Activated CD4-positive, CD25-positive, alpha-beta regulatory T cell treated with anti-CD3 and anti-CD28 coated beads, Interleukin-2, amount 50 U/mL, for 24 hours (primary cell): ENCODE measurements at regions not wholly inside any gene's neighbourhood (a gene's known extent, or its start where the extent isn't known, plus 50 kb on each side); places are given as distances from the start of the nearest gene placed in this dataset.

ENCODE experiments used
- ATAC-seq, 2 donors: fragments of 150-1000 bp; cut with Tn5 transposase; one replicate each; pipeline ENCODE4 v1.10.0; 2021; ENCODE audit warnings: mild to moderate bottlenecking in 1 of 2, moderate library complexity in 1 of 2

DNA sequence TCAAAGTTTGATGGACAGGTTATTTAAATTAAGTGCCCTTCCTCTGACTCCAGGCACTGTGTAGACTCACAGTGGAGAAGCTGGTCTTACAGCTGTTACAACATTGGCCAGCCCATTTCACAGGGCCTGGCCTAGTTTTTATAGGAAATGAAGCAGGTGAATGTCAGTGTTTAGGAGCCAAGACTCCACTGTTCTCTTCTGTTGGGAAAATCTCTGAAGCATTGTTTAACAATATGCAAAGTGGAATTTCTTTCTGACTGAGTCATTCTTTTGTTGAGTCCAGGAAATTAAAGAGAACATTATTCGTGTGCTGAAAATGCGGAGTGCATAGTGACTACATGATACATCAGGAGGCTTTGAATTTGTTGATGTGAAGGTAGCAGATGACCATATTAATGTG, 64.7 kb downstream of the ARRDC4 start:
- ATAC-seq: no peak

DNA sequence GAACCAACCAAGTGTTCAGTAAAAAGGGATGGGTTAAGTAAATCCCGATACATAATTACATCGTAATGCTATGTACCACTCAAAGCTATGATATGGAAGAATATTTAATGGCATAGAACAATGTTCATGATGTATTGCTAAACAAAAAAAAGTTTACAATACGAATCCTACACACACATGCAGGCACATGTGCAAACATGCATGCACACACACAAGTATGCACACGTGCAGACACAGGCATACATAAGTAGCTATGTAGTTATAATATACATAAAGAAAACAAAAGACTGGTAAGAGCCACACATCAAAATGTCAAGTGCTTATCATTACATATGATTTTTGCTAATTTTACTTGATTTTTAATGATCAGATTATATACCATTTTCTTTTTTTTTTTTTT, 74.2 kb downstream of the ARRDC4 start:
- ATAC-seq: no peak

DNA sequence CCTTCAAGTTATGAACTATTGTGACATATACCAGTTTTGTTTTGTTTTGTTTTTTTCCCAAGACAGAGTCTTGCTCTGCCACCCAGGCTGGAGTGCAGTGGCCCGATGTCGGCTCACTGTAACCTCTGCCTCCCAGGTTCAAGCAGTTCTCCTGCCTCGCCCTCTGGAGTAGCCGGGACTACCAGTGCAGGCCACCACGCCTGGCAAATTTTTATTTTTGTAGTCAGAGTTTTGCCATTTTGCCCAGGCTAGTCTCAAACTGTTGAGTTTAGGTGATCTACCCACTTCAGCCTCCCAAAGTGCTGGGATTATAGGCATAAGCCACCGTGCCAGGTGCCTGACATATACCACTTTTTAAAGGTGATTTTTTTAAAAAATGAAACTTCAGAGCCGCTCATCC, 74.6 kb downstream of the ARRDC4 start:
- ATAC-seq: no peak

DNA sequence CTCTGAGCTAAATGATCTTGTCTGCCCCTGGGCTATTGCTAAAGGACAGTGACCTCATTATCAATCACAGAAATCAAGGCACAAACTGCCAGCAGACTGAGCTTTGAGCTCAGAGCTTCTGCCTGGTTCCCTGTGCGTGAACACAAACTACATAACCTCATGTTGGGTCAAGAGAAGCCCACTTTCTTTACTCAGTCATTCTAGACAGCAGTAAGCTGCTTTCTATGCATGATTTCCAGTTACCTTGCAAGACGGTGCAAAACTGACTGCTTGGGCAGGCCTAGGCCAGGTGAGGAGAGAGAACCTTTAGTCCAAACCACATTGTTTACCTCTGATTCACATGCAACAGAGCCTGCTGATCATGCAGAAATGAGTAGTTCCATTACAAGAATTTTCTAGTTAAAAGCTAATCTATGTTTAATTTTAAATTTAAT, 75.1 kb downstream of the ARRDC4 start:
- ATAC-seq: no peak

DNA sequence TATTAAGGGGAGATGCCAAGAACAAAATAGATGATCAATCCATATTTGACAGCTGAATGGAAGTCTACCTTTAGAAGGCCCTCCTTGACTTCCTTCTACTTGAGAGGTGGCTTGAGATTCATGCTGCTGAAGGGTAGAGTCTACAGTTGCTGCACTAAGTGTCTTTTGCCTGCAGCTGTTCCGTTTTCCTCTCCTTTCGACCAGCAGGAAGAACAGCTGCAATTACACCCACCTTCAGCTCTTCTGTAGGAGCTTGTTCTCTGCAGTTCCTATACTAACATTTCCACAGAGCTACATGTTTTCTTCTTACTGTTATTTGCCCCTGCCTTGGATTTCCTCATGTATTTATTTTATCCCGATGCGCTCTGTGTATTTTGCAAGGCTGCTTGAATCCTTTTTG, 79.1 kb downstream of the ARRDC4 start:
- no peak for ATAC-seq

DNA sequence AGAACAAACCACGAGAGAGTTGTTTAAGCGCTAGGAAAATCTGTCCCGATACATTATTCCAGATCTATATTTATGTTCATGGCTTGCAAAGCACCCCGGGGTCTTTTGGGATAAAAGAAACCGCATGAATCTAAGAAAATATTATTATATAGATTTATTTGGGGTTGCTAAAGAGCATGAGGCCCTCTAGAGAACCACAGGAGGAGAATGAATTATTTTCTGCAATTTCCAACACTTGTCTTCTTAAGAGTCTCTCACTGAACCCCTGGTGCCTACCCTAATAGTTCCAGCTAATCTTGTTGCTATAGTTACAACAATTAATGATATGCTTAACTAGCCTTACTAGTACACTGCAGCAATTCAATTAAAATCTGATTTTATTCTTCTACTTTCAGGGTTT, 79.6 kb downstream of the ARRDC4 start:
- no peak for ATAC-seq

DNA sequence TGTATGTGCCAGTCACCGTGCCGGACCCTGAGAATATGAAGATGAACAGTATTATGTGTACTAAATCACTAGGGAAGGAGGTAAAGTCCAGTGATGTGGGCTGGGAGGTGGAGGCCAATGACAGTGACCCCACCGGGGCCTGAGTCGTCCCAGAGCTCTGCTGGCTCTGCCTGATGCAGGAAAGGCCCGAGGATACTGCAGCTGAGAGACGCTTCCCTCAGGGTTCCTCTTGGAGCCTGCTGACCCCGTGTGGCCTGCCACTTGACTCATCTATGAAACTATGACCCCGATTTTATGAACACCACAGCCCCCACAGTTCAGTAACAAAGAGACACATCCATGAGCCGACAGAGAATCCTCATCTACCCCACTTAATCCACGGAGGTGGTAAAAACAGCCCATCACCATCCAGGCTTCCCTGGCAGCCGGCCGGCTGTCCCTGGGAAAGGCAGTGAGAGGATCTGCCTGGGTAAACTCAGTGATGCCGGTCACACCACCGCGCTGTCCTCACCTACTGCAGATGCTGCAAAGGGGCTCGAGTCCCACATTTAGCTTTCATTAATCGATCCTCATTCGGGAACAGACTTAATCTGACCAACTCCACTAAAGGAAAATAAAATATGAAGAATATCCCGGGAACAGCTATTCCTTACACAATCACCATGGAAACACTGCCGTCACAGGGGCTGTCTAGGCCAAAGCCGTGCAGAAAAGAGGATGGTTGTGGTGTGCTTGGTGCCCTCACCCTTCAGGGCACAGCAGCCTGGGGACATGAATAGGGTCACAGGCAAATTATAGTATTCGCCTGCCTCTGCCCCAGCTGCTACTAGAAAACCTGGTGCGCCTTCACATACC, 82.9 kb downstream of the ARRDC4 start:
- ATAC-seq: no peak

DNA sequence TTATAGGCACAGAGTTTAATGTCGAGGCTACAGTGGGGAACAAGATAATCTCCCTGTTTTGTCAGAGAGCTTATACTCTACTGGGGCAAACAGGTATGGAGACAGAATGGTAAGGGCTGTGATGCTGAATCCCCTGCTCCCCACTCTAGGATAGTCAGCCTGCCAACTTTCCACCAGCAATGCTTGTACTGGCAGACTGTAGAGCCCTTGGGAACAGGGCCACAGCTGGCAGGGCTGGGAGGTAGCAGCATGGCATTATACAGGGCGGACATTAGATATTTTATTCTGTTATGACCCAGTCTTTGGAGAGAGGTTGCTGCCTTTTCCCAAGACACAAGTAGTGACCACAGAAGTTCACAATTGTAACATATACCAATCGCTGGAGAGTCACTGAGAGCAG, 91.2 kb downstream of the ARRDC4 start:
- no peak for ATAC-seq

DNA sequence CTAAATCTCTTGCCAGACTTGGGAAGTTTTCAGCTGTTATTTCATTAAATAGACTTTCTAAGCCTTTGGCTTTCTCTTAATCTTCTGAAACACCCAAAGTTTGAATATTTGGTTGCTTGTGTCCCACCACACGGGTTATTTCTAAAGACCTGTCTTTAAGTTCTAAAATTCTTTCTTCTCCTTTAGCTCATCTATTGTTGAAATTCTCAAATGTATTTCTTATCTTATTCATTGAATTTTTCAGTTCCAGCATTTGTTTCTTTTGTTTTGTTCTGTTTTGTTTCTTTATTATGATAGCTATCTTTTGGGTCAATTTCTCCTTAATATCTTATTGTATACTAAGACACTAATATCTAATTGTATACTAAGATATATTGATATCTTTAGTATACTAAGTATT, 97.0 kb downstream of the ARRDC4 start:
- ATAC-seq: no peak

DNA sequence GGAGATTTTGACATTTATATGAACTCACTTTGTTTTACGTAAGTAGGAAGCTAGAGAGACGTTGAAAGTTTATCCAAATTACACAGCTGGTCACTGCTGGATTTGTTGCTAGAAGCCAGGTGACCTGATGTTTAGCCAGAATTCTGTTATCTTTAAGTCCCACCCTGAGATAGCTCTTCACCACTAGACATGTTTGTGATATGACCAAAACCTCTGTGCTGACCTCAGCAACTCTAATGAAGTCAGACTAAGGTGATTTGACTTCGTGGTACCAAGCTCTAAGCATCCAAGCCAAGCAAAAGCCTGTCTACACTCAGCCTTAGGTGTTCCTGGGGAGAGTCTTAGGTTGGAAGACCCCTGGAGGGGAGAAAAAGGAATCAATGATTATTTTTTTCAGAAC, 102.4 kb downstream of the ARRDC4 start:
- no peak for ATAC-seq

DNA sequence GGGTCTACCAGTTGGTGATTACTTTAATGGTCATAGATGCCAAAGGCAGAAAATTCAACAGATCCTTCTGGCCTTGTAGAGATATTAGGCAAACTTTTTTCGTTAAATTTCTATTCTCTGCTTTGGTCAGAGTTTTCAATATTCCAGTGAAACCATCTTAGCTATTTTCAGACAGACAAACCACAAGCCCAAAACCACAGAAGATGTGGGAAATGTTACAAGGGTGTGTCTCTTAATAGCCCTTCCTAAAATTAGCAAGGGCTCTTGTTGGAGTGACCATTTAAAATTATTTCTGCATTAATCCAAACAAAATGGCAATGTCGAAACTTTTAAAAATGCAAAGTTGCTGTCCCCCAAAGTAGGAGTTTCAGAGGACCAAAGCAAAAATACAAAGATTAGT, 102.8 kb downstream of the ARRDC4 start:
- no peak for ATAC-seq

DNA sequence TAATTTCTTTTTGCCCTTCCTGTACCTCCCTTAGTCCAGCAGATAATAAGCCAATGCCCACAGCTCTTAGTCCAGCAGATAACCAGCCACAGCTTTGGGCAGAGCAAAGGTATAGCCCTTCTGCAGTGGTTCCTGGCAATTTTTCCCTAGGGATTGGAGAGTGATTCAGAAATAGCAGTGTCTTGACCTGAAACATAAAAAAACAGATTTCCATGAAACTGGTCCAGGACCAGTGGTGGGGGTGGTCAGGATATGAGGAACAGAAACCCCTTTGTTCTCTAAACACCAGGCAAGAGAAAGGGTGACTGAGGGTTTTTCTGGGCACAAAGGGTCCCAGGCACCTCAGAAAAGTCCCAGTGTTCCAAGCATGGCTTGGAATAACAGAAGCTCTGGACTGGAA, 103.4 kb downstream of the ARRDC4 start:
- ATAC-seq: no peak

DNA sequence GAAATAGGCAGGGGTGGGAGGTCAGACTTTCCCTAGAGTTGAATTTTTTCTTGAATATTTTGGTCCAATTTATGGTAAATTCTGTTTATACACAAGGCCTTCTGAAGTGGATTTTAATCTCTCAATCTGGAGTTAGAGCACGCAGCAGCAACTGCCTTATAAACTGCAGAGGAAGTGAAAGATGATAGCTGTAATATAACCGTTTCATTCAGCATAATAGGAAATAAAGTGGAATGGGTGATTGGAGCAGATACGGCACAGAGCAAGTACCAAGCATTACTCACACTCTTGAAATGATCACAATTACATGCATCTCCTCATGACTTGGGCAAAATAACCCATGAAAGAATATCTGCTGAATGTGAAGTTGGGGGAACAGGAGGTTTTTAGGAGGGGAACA, 106.8 kb downstream of the ARRDC4 start:
- ATAC-seq: no peak

DNA sequence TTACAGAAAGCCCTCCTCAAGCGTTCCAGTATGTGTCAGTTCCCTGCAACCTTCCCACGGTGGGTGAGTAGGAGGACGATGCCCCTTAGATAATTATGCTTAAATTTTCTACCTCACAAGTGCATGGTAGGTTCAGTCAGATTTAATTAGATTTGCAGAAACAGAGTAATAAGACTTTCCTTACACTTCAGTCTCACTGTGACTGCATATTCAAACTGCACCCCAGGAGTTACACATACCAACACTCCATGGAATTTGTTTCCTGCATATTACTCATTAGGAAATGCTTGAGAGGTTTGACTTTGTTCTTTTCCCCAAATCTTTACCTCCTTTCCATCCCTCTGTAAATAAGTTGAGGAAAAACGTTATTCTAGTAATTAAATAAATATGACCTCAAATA, 108.8 kb downstream of the ARRDC4 start:
- no peak for ATAC-seq

DNA sequence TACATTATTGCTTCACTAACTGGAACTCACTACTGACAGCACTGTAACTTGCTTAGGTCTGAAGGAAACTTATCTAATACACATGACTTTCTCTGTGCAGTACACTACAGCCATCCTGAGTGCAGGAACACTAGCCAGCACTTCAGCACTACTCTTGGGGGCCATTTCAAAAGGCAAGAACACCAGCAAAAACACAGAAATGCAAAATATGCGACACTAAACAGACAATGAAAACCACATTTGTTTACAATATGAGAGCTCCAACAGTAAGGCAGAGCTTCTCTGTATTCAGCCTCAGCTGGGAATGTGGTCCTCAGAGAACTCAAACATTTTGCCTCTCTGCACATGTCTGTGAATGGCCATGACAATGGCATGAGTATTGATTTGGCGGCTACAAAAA, 109.6 kb downstream of the ARRDC4 start:
- ATAC-seq: no peak

DNA sequence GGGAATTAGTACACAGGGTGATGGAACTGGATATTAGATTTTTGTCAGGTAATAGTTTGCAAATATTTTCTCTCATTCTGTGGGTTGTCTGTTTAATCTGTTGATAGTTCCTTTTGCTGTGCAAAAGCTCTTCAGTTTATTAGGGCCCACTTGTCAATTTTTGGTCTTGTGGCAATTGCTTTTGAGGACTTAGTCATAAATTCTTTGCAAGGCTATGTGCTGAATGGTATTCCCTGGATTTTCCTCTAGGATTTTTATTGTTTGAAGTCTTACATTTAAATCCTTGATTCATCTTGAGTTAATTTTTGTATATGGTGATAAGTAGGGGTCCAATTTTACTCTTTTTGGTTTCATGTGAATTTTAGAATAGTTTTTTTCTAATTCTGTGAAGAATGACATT, 111.3 kb downstream of the ARRDC4 start:
- no peak for ATAC-seq

DNA sequence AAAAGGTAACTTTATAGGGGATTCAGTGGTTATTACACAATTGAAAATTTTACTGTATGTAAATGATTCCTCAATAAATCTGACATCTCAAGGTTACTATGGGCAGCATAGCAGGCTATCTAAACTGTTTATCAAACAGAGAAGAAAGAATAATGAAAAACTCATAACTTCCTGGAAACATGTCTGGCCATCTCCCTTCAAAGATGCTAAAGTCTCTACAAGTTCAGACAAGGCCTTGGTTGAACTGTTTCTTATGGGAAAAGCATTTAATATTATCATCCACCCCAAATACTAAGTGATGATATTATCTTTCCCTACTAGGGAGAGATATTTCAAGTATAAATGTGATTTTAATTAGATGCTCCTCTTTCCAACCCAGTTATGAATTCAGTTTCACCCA, 114.9 kb downstream of the ARRDC4 start:
- ATAC-seq: no peak

DNA sequence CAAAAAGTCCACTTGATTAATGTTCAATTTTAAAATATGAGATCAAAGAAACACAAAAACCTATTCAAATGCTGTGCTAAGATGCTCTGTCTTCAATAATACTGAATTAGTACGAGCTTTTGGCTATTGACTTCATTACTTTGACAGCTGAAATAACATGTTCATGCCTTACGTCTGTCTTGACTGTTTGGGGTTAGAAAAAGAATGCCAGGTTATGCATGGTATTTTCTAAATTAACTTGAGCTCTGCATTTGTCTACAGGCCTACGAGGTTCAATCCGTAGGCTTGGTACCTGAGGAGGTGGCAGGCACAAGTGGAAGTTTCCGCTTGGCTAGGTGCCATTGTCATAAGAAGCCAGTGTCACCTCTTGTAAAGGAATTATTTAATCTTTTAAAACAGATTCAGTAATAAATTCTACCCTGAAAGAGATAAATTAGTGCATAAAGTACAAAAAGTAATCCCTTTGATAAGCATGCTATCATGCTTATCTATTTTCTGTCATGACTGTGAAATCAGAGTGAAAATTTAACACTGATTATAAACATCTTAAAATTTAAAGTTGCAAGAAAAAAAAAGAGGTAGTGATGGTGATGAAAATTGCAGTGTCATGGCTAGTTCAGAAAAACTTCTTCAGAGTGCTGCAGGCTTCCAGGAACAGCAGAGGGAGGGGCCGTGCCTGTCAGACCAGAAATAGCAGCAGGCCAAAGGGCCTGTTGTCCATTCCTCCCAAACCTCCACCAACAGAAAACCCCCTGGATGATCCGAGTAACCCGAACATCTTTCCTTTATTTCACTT, 115.7 kb downstream of the ARRDC4 start:
- no peak for ATAC-seq

DNA sequence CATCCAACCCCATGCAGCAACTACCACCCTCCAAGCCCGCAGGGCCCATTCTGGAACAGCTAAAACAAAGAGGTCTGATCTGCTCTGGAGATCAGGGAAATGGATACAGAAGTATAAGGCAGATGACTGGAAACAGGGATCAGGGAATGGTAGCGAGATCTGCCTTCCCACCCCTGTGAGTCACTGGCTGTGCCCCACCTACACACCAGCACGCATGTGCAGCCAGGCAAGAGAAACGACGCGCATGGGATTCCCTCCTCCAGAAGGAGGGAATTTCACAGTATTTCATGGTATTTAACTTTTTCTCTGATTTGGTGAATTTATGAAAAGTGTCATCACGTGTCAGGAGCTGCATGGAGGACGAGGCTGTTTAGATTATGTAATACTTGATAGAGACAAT, 116.7 kb downstream of the ARRDC4 start:
- no peak for ATAC-seq

DNA sequence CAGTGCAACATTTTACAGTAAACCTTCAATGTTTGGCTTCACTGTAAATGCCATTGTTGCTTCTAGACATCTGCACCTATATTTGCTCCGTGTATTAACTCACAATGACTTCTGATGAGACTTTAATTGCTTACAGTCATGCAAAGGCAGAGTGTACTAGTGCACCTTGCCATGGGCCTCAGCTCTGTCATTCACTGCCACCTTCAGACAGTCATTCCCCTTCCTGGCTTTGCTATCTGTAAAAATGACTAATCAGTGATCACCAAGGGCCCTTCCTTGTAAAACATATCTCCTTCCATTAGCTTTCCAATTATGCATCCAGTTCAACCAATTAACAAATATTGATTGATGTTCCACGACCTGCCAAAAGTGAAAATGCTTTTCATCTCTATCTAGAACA, 120.3 kb downstream of the ARRDC4 start:
- ATAC-seq: no peak

DNA sequence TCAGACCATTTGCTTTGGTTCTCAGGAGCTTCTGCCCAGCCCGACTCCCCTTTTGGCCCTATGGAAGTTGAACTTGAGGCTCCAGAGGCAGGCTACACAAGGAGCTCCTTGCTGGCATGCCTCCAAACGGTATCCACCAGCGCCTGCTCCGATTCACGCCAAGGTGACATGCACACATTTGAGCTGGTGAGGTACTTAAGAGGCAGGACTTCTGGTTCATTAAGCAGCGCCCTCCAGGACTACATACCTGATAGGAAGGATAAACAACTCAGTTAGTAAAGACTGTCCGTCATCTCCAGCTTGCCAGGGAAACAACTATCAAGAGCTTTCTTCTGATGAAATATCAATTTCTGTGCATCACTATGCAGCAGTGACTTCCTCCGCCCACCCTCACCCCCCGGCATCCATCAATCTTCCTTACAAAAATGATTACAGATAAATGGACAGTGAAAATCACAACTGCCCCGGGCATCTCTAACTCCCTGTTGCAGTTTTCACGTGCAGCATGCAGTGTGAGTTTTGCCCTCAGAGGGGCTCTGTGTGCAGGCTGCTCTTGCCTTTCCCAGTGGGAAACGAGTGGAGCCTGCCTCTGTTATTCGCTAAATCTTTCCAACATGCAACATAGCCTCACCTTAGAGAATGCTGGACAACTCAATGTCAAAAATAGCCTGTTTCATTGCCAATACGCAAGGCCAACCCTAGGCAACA, 122.9 kb downstream of the ARRDC4 start:
- no peak for ATAC-seq

DNA sequence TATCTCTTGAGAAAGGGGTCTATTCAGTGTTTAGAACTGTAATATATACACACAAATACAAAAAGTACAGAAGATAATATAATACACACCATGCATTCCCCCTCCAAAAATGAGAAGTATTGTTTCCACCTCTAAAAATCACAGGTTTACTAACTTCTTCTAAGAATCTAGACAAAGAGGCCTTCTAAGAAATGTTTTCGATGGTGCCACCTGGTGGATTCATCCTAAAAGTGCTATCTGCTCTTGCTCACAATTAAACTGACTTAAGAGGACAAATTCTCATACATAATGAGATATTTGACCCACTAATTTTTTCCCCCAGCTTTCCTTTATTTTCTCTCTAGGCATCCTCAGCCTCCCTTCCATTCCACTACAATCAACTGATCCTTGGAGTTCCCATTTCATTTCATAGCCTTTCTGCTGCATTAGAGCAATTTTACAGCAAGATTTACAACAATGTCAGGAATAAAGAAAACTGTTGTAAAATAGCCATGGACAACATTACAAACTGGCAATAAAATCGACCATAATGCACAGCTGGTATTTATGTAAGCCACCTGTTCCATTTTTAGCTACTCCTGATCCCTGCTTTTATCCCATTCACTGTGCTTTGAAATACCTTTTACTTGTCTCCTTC, 124.6 kb downstream of the ARRDC4 start:
- ATAC-seq: no peak

DNA sequence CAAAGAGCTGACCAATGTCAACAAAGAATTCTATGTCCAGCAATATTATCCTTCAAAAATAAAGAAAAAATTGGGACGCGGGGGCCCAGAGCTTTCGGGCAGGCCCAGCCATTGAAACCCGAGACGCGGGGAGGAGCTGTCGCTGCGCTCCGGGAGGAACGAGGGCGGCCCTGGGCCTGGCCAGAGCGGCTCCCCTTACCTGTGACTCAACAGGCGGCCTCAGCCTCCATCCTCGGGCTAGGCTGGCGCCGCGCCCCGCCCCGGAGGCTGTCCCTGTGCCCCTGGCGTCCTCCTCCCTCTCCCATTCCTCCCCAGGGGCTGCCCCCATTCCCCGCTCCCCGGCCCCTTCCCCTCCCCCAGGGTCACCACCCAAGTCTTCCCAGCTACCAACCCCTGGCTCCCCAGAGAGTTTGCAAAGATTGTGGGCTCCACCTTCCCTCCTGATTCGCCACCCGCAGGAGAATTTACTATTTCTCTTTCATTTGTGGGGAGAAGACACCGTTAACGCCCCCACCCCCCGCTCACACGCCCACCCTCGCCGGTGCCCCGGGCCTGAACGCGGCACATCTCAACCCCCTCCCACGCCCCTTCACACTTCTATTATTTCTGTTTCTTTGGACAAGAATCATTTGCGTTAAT, 127.9 kb downstream of the ARRDC4 start:
- ATAC-seq: peak in 1 of 2 donors; percentile 41
